ENCODE measurements at regions not wholly inside any gene's neighbourhood (a gene's known extent, or its start where the extent isn't known, plus 50 kb on each side); places are given as distances from the start of the nearest gene placed in this dataset.

GRCh38 chr5:174446446-174446845 is 277.9 kb upstream of the MSX2 start:
- TF ChIP-seq CBX3 (IDR thresholded peaks at IDR 0.05; ENCODE audit: low read depth) (no peak), EZH2phosphoT487 (IDR thresholded peaks at IDR 0.05; ENCODE audit: borderline replicate concordance) (no peak), CEBPB (IDR thresholded peaks at IDR 0.05; ENCODE audit: low read depth) (no peak), FOSL1 (IDR thresholded peaks at IDR 0.05; ENCODE audit: low read depth) (no peak), JUND (IDR thresholded peaks at IDR 0.05) (no peak), ELF1 (IDR thresholded peaks at IDR 0.05; ENCODE audit: borderline replicate concordance, low read depth) (no peak), POLR2AphosphoS5 (IDR thresholded peaks at IDR 0.05; ENCODE audit: low read depth, low read length) (no peak), MAX (IDR thresholded peaks at IDR 0.05) (no peak), RAD21 (IDR thresholded peaks at IDR 0.05; ENCODE audit: low read depth) (no peak)
- TF ChIP-seq, protein P1, sequence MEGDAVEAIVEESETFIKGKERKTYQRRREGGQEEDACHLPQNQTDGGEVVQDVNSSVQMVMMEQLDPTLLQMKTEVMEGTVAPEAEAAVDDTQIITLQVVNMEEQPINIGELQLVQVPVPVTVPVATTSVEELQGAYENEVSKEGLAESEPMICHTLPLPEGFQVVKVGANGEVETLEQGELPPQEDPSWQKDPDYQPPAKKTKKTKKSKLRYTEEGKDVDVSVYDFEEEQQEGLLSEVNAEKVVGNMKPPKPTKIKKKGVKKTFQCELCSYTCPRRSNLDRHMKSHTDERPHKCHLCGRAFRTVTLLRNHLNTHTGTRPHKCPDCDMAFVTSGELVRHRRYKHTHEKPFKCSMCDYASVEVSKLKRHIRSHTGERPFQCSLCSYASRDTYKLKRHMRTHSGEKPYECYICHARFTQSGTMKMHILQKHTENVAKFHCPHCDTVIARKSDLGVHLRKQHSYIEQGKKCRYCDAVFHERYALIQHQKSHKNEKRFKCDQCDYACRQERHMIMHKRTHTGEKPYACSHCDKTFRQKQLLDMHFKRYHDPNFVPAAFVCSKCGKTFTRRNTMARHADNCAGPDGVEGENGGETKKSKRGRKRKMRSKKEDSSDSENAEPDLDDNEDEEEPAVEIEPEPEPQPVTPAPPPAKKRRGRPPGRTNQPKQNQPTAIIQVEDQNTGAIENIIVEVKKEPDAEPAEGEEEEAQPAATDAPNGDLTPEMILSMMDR (IDR thresholded peaks at IDR 0.05 in 2 of 3, conservative IDR thresholded peaks at IDR 0.05 in 1 of 3; ENCODE audit: borderline replicate concordance in 1 of 3, insufficient read depth in 1 of 3, low read depth in 2 of 3, low read length in 2 of 3) = no peak
- CTCF ChIA-PET = no interaction called here

More at GRCh38 chr5:174446446-174446845, 277.9 kb upstream of the MSX2 start:
- no peak overlapping the region for H3K9ac ChIP-seq (ENCODE audit: low read length)
- ChIA-PET RAD21 (ENCODE audit: low non-redundant PET in 1 of 2, low total read pairs in 2 of 2, uncharacterized antibody in 2 of 2, unreplicated experiment in 2 of 2) (no interaction called here), POLR2A (no interaction called here)
- no peaks in the 10 kb centered on the region for H3K36me3 ChIP-seq (ENCODE audit: control insufficient read depth in 1 of 2, insufficient read depth in 2 of 2, low read length in 2 of 2)
- no peaks in the 10 kb centered on the region for H4K20me1 ChIP-seq (ENCODE audit: insufficient read depth)
- H3K27ac ChIP-seq (ENCODE audit: low read depth, low read length) = no peak overlapping the region
- no peaks in the 10 kb centered on the region for H3K79me2 ChIP-seq (ENCODE audit: insufficient read depth, low read length)
- intact Hi-C loops (cut with micrococcal nuclease) = no loop called here
- H3K9me3 ChIP-seq (ENCODE audit: control insufficient read depth in 1 of 2, insufficient read depth in 1 of 2, low read depth in 1 of 2, low read length in 2 of 2) = no peaks in the 10 kb centered on the region
- no TSS peak for BruUV-seq (replicated peaks)
- no peaks in the 10 kb centered on the region for H3K27me3 ChIP-seq (ENCODE audit: insufficient read depth, low read length)
- 0 out of 4 replicates have a peak, but pooled peaks cover 0 to 3% of the 10 kb centered on the region in 2 experiments for H3K4me1 ChIP-seq (ENCODE audit: control insufficient read depth in 1 of 2, insufficient read depth in 2 of 2, low read length in 2 of 2)
- no peaks in the 10 kb centered on the region for H3K9me2 ChIP-seq (ENCODE audit: insufficient read depth)
- ATAC-seq = no peak
- no peak overlapping the region for H3K4me2 ChIP-seq (ENCODE audit: low read length)
- H2AFZ ChIP-seq (ENCODE audit: low read depth, low read length, poor library complexity, severe bottlenecking) = no peak overlapping the region
- no peak for DNase-seq (ENCODE audit: low read depth, low spot score)
- H3K4me3 ChIP-seq (replicated peaks in 1 of 2; ENCODE audit: low read depth in 1 of 2, low read length in 2 of 2) = no peak overlapping the region

Measured in HCT116 (cell line).